Panc1 (cell line): ENCODE measurements at regions not wholly inside any gene's neighbourhood (a gene's known extent, or its start where the extent isn't known, plus 50 kb on each side); places are given as distances from the start of the nearest gene placed in this dataset.

Experiments
- ATAC-seq: fragments of 200-7000 bp; cut with Tn5 transposase; 2 replicates; pipeline ENCODE4 v1.9.1; 2020; ENCODE audit warnings: mild to moderate bottlenecking, moderate library complexity
- BruUV-seq: library from RNA; stranded (reverse); fragments of 400-500 nt; replicated peaks from 2 replicates; lab custom pipeline; 2021; lab: Mats Ljungman, UMichigan
- CTCF ChIA-PET: fragments of 300-600 bp; sonication (Branson Sonifier 250); formaldehyde crosslinking; loops from one replicate; lab custom pipeline; 2022; ENCODE audit warnings: antibody characterized with exemption; lab: Charles Lee
- POLR2A ChIA-PET: fragments of 300-600 bp; sonication (Branson Sonifier 250); formaldehyde crosslinking; loops from one replicate; lab custom pipeline; 2022; ENCODE audit warnings: antibody characterized with exemption; lab: Charles Lee
- DNase-seq: peaks from one replicate; pipeline ENCODE4 v3.0.0-alpha.2; 2010; ENCODE audit warnings: low read depth, low spot score
- H3K27ac ChIP-seq: 2 replicates; pipeline ENCODE4 v1.5.1; 2011; ENCODE audit warnings: mild to moderate bottlenecking, low read length, inconsistent platforms
- H3K27me3 ChIP-seq: fragments of 200-500 bp; sonication (Bioruptor generic); 2 replicates; pipeline ENCODE4 v1.6.0; 2014; ENCODE audit warnings: low read length, inconsistent platforms; ENCODE audit not compliant: control insufficient read depth, insufficient read depth
- H3K36me3 ChIP-seq: fragments of 200-500 bp; sonication (Bioruptor generic); 2 replicates; pipeline ENCODE4 v1.5.1; 2014; ENCODE audit warnings: inconsistent platforms, mild to moderate bottlenecking, low read length, moderate library complexity; ENCODE audit not compliant: control insufficient read depth, insufficient read depth
- H3K4me1 ChIP-seq: 2 replicates; pipeline ENCODE4 v1.5.1; 2011; ENCODE audit warnings: inconsistent platforms, mild to moderate bottlenecking, low read length, moderate library complexity; ENCODE audit not compliant: control insufficient read depth, insufficient read depth
- H3K4me3 ChIP-seq, 2 experiments: 2 replicates each; pipeline ENCODE4 v1.5.1; 2011 to 2012; ENCODE audit warnings: low read depth in 2 of 2, low read length in 2 of 2, mild to moderate bottlenecking in 2 of 2, inconsistent platforms in 1 of 2, moderate library complexity in 1 of 2
- H3K9me3 ChIP-seq: fragments of 200-500 bp; sonication (Bioruptor generic); 2 replicates; pipeline ENCODE4 v1.5.1; 2014; ENCODE audit warnings: low read depth, mild to moderate bottlenecking, inconsistent platforms, low read length, moderate library complexity; ENCODE audit not compliant: control insufficient read depth, insufficient read depth
- POLR2AphosphoS5 ChIP-seq: IDR thresholded peaks from 2 replicates; pipeline ENCODE4 v1.6.1; 2012; ENCODE audit warnings: mild to moderate bottlenecking, low read depth, low read length, moderate library complexity
- SIN3A ChIP-seq: IDR thresholded peaks from 2 replicates; pipeline ENCODE4 v1.6.1; 2012; ENCODE audit warnings: low read depth, mild to moderate bottlenecking, low read length, moderate library complexity, borderline replicate concordance; ENCODE audit not compliant: insufficient read depth
- TCF7L2 ChIP-seq: IDR thresholded peaks from 2 replicates; pipeline ENCODE4 v1.6.1; 2011; ENCODE audit warnings: mild to moderate bottlenecking, low read depth, low read length, inconsistent platforms
- in situ Hi-C: cut with HindIII; loops from 2 replicates; pipeline ENCODE4 v1.10.0; 2016; ENCODE audit warnings: low sequenced_read_pairs, low pct_unique_long_range_greater_than_20kb
- intact Hi-C: fragments of 100-400 bp; cut with micrococcal nuclease; formaldehyde crosslinking; loops from one replicate; pipeline ENCODE4 v1.10.0; 2022; ENCODE audit not compliant: unreplicated experiment
- TF ChIP-seq, protein P1 (sequence below): fragments of 450-650 bp; IDR thresholded peaks from 2 replicates; pipeline ENCODE4 v1.5.1; 2017; ENCODE audit warnings: mild to moderate bottlenecking
- TF ChIP-seq, protein P2 (sequence below), 2 experiments: IDR thresholded peaks; 2 replicates each; pipeline ENCODE4 v1.6.1; 2011 to 2012; ENCODE audit warnings: low read depth in 2 of 2, control low read depth in 1 of 2, low read length in 1 of 2, mild to moderate bottlenecking in 1 of 2, moderate library complexity in 1 of 2; ENCODE audit not compliant: insufficient read depth in 1 of 2

DNA sequence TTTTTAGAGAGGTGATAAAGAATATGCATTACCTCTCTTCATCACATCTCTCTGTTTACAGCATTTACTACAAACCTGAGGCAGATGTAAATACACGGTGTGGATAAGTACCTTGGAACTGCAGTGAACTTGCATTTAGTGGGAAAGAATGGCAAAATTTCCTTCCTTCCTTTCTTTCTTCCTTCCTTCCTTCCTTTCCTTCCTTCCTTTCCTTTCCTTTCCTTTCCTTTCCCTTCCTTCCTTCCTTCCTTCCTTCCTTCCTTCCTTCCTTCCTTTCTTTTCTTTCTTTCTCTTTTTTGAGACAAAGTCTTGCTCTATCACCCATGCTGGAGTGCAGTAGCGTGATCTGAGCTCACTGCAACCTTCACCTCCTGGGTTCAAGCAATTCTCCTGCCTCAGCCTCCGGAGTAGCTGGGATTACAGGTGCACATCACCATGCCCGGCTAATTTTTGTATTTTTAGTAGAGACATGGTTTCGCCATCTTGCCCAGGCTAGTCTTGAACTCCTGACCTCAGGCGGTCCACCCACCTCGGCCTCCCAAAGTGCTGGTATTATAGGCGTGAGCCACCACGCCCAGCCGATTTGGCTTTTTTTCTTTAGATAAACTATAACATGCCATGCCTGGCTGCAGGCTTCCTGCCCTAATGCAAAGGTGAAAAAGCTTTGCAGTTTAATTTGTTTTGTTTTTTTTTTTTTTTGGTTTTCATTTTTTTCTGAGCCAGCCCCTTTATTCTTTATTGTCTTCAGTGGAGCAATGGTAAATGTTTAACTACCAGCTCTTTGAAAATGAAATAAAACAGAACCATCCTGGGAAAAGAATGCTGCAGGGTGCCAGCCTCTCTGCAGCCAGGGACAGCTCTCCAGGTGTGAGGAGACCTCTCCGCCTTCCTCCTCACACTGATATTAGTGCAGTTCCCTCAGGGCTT is 64.2 kb upstream of the NEDD9 start:
- no peaks in the 10 kb centered on the region for H3K9me3 ChIP-seq
- H3K36me3 ChIP-seq = no peaks in the 10 kb centered on the region
- H3K27me3 ChIP-seq = no peaks in the 10 kb centered on the region
- H3K4me3 ChIP-seq = no peak overlapping the region
- no peaks in the 10 kb centered on the region for H3K4me1 ChIP-seq
- intact Hi-C loops = no loop called here
- in situ Hi-C loops = no loop called here
- no peak overlapping the region for H3K27ac ChIP-seq
- no TSS peak for BruUV-seq
- POLR2A ChIA-PET = no interaction called here
- CTCF ChIA-PET = no interaction called here
- TF ChIP-seq, protein P1, sequence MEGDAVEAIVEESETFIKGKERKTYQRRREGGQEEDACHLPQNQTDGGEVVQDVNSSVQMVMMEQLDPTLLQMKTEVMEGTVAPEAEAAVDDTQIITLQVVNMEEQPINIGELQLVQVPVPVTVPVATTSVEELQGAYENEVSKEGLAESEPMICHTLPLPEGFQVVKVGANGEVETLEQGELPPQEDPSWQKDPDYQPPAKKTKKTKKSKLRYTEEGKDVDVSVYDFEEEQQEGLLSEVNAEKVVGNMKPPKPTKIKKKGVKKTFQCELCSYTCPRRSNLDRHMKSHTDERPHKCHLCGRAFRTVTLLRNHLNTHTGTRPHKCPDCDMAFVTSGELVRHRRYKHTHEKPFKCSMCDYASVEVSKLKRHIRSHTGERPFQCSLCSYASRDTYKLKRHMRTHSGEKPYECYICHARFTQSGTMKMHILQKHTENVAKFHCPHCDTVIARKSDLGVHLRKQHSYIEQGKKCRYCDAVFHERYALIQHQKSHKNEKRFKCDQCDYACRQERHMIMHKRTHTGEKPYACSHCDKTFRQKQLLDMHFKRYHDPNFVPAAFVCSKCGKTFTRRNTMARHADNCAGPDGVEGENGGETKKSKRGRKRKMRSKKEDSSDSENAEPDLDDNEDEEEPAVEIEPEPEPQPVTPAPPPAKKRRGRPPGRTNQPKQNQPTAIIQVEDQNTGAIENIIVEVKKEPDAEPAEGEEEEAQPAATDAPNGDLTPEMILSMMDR = no peak
- TF ChIP-seq POLR2AphosphoS5 (no peak), TCF7L2 (no peak), SIN3A (no peak)
- TF ChIP-seq, protein P2, sequence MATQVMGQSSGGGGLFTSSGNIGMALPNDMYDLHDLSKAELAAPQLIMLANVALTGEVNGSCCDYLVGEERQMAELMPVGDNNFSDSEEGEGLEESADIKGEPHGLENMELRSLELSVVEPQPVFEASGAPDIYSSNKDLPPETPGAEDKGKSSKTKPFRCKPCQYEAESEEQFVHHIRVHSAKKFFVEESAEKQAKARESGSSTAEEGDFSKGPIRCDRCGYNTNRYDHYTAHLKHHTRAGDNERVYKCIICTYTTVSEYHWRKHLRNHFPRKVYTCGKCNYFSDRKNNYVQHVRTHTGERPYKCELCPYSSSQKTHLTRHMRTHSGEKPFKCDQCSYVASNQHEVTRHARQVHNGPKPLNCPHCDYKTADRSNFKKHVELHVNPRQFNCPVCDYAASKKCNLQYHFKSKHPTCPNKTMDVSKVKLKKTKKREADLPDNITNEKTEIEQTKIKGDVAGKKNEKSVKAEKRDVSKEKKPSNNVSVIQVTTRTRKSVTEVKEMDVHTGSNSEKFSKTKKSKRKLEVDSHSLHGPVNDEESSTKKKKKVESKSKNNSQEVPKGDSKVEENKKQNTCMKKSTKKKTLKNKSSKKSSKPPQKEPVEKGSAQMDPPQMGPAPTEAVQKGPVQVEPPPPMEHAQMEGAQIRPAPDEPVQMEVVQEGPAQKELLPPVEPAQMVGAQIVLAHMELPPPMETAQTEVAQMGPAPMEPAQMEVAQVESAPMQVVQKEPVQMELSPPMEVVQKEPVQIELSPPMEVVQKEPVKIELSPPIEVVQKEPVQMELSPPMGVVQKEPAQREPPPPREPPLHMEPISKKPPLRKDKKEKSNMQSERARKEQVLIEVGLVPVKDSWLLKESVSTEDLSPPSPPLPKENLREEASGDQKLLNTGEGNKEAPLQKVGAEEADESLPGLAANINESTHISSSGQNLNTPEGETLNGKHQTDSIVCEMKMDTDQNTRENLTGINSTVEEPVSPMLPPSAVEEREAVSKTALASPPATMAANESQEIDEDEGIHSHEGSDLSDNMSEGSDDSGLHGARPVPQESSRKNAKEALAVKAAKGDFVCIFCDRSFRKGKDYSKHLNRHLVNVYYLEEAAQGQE (IDR thresholded peaks at IDR 0.05; ENCODE audit: insufficient read depth in 1 of 2, low read depth in 2 of 2, low read length in 1 of 2) = no peak
- ATAC-seq (no peak), DNase-seq (no peak)

DNA sequence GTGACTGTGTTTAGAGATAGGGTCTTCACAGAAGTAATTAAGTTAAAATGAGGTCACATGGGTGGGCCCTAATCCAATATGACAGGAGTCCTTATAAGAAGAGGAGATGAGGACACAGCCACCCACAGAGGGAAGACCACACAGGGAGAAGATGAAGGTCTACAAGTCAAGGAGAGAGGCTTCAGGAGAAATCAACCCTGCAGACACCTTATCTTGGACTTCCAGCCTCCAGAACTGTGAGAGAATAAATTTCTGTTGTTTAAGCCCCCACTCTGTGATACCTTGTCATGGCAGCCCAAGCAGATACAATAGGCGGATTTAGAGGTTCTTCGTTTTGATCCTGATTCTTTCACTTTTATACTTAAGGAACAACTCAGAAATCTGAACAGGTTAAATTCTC is 63.5 kb upstream of the NEDD9 start:
- BruUV-seq = no TSS peak
- Histone ChIP-seq H3K27ac (no peak overlapping the region), H3K27me3 (no peaks in the 10 kb centered on the region), H3K9me3 (no peaks in the 10 kb centered on the region), H3K4me1 (no peaks in the 10 kb centered on the region), H3K36me3 (no peaks in the 10 kb centered on the region), H3K4me3 (no peak overlapping the region)
- no peak for DNase-seq
- TF ChIP-seq SIN3A = no peak
- TF ChIP-seq, protein P2 (IDR thresholded peaks at IDR 0.05; ENCODE audit: insufficient read depth in 1 of 2, low read depth in 2 of 2, low read length in 1 of 2) = no peak
- TF ChIP-seq, protein P1 = no peak
- no peak for TF ChIP-seq POLR2AphosphoS5
- no peak for TF ChIP-seq TCF7L2
- in situ Hi-C loops = no loop called here
- ChIA-PET POLR2A (no interaction called here), CTCF (no interaction called here)
- ATAC-seq = no peak
- intact Hi-C loops = no loop called here
